GM12892 (cell line): ENCODE measurements at regions not wholly inside any gene's neighbourhood (a gene's known extent, or its start where the extent isn't known, plus 50 kb on each side); places are given as distances from the start of the nearest gene placed in this dataset.

Experiments
- DNase-seq: peaks from one replicate; pipeline ENCODE4 v3.0.0; 2011; ENCODE audit not compliant: insufficient read length
- FAIRE-seq: peaks from 2 replicates; lab custom pipeline; 2011; peaks lifted over from hg19 to GRCh38; lab: Jason Lieb, UNC
- POLR2A ChIP-seq: IDR thresholded peaks from 2 replicates; pipeline ENCODE4 v1.6.1; 2011; ENCODE audit warnings: low read depth, low read length, control low read depth
- POLR2AphosphoS5 ChIP-seq: IDR thresholded peaks from 2 replicates; pipeline ENCODE4 v1.6.1; 2011; ENCODE audit warnings: low read depth, low read length, control low read depth
- TAF1 ChIP-seq: IDR thresholded peaks from 2 replicates; pipeline ENCODE4 v1.6.1; 2011; ENCODE audit warnings: low read depth, mild to moderate bottlenecking, control low read depth, low read length, borderline replicate concordance

GRCh38 chr10:78378192-78378591 lies 344.5 kb downstream of the RPS24 start:
- TF ChIP-seq POLR2AphosphoS5 (no peak), POLR2A (no peak), TAF1 (no peak)
- no peak for DNase-seq
- no peak for FAIRE-seq

GRCh38 chr10:78381107-78381506 lies 347.4 kb downstream of the RPS24 start:
- no peak for TF ChIP-seq POLR2A
- TF ChIP-seq POLR2AphosphoS5 = no peak
- no peak for TF ChIP-seq TAF1
- DNase-seq (no peak), FAIRE-seq (no peak)

GRCh38 chr10:78382047-78382446 lies 348.4 kb downstream of the RPS24 start:
- FAIRE-seq = no peak
- no peak for TF ChIP-seq POLR2AphosphoS5
- TF ChIP-seq TAF1 = no peak
- TF ChIP-seq POLR2A = no peak
- no peak for DNase-seq

DNA sequence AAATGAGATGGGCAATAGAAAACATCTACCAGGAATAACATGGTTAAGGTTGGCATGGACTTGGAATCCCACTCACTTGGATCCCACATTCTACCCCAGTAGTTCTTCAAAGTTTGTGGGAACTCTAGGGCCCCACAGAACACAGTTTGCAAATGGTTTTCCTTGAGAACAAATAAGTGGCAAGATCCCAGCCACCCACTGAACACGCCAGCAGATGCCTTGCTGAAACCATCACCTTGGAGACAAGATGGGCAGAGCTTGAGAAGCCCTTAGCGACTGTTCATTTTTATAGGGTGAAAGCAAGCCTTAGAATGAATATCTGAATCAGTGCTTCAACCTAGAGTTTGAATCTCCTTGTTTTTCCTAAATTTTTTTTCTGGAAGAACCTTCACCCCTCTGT lies 349.1 kb downstream of the RPS24 start:
- TF ChIP-seq POLR2A = no peak
- TF ChIP-seq TAF1 = no peak
- TF ChIP-seq POLR2AphosphoS5 = no peak
- no peak for DNase-seq
- no peak for FAIRE-seq

GRCh38 chr10:78383378-78384048 lies 349.9 kb downstream of the RPS24 start:
- FAIRE-seq (no peak), DNase-seq (no peak)
- TF ChIP-seq POLR2AphosphoS5 = no peak

DNA sequence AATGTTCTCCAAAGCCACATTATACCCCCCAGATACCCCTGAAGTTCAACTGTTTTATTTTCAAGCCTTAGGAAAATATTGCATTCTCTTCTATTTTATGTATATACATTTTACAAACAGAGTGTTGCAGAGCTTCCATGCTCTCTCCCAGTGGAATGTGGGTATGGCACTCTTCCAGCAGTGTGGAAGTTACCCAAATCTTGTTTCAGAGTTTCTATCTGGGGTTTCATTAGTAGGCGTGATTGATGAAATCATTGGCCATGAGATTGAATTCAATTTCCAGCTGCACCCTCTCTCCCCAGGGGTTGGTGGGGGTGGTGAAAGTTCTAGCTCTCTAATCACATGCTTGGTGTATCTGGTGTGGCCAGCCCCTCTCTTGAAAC lies 350.4 kb downstream of the RPS24 start:
- TF ChIP-seq POLR2A (no peak), POLR2AphosphoS5 (no peak), TAF1 (no peak)
- FAIRE-seq (no peak), DNase-seq (no peak)

DNA sequence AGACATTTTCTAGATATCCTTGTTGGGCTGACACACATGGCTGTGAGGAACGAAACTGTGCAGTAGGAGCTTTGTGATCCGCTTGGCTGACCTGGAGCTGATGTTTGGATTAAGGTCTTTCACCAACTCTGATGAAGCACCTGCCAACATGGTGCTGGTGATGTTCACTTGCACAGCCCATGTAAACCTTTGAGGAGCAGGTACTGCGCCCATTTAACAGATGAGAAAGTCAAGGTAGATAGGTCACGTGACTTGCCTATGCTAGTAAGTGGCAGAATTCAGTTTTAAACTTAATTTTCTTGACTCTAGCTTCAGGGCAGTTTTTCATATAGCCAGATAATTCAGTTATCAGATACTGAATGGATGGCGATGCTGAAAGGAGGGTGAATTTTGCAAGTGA lies 351.9 kb downstream of the RPS24 start:
- DNase-seq (no peak), FAIRE-seq (no peak)
- TF ChIP-seq POLR2AphosphoS5 (no peak), TAF1 (no peak), POLR2A (no peak)

DNA sequence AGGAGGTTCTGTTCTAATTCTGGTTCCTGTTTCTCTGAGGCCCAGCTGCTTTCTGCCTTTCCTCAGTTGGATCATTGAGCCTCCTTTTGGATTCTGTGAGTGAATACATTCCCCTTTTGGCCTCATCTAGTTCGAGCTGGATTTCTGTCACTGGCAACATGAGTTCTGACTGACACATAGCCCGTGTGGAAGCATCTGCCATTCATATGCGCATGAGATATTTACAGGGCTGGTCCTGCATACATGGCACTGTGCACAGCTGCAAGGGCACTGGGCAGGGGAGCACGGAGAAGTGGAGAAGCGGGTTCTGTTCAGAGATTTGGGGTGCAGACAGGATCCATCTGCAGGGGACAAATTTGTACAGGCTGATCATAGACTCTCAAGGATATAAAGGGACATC lies 352.8 kb downstream of the RPS24 start:
- TF ChIP-seq TAF1 (no peak), POLR2AphosphoS5 (no peak), POLR2A (no peak)
- FAIRE-seq (no peak), DNase-seq (no peak)

DNA sequence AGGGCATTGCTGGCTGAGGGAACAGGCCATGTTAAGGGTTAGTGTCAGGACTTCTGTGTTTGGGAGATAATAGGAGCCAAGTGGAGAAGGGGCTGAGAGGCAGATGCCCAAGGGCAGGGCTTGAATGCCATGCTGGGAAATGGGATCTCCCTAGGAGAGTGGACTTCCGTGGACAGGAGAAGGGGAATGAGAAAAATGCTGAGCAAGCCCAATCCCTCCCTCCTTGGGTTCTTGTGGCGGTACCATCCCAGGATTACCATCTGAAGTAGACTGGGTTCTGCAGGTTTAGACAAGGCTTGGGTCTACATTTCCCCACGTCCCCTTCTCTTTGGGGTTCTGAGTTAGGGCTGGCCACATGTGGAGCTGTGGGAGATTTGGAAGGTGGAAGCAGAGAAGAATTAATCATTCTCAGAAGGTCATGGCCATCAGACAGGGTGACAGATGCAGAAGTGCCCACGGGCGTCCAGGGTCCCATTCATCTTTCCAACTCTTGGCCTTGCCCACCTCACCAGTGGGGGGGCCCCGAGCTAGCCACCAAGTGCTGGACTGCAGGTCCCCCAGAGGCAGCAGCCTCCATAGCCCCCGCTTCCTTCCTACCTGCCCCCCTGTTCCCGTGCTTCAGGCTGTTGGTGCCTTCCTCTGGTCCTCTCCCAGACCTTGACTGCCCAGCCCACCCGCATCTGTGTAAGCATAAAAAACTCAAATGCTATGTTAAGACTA lies 354.8 kb downstream of the RPS24 start:
- DNase-seq (no peak), FAIRE-seq (no peak)
- no peak for TF ChIP-seq TAF1
- TF ChIP-seq POLR2AphosphoS5 = no peak
- no peak for TF ChIP-seq POLR2A

- DNase-seq = no peak
- FAIRE-seq = no peak
- TF ChIP-seq TAF1 = no peak
- TF ChIP-seq POLR2A = no peak
- TF ChIP-seq POLR2AphosphoS5 = no peak
Observed at GRCh38 chr10:78389419-78389818, 355.8 kb downstream of the RPS24 start.

DNA sequence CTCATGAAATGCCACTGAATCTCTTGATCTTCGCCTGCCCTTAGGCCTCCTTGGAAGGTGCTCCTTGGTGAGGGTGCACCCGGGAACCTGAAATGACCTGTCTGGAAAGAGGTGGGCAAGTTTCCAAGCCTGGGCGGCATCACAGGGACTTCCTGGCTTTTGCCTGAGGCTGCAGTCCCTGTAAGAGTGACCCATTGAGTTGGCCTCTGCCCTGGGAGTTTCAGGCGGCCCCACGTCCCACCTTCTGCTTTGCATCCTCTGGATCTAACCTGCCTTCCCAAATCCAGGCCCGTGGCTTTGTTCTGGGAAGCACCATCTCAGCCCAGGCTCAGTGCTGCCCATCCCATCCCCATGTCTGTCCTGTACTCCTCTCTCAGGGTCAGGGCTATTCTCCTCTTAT lies 356.4 kb downstream of the RPS24 start:
- no peak for TF ChIP-seq TAF1
- FAIRE-seq (no peak), DNase-seq (no peak)

DNA sequence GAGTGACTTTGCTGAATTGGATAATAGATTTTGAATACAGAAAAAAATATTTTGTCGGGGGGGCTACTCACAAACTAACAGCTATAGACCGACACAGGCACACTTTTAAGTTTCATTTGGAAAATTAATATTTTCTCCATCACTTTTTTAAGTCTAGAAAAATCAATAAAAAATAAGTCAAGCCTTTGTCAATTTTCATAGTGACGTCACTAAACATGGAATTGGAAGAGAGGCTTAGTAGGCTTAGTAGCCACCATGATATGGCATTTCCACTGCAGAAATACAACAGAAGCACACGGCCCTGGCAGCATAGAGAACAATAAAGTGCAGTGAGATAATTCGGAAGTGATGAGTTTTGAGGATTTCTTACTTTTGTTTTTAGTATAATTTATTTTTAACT lies 357.2 kb downstream of the RPS24 start:
- FAIRE-seq (no peak), DNase-seq (no peak)
- TF ChIP-seq TAF1 (no peak), POLR2AphosphoS5 (no peak), POLR2A (no peak)

DNA sequence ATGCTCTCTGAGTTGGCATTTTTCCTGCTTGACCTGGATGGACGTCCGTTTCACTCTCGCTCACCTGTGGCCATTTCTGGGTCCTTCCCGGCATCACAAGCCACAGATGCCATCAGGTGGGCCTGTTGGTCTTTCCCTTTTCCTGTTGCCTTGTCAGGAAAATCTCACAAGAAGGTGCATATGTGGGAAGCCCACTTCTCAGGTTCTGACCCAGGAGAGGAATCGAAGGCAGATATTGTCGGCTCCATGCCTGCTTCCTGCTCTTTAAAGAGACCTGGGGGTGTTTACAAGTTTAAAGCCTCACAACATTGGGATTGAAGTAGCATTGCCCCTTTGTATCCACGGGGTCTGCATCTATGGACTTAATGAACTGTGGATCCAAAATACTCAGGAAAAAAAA lies 357.9 kb downstream of the RPS24 start:
- TF ChIP-seq TAF1 (no peak), POLR2A (no peak)
- no peak for DNase-seq
- no peak for FAIRE-seq
